ENCODE measurements at regions not wholly inside any gene's neighbourhood (a gene's known extent, or its start where the extent isn't known, plus 50 kb on each side); places are given as distances from the start of the nearest gene placed in this dataset.

GRCh38 chr2:151197184-151198108, 64.2 kb downstream of the RBM43 start:
- no peak for TF ChIP-seq FOXP2 (optimal IDR thresholded peaks at IDR 0.05; ENCODE audit: borderline replicate concordance, extremely low read depth, extremely low read length, insufficient read depth)
- TF ChIP-seq REST (IDR thresholded peaks at IDR 0.05; ENCODE audit: insufficient read depth in 1 of 2, low read depth in 2 of 2, low read length in 2 of 2) = no peak

GRCh38 chr2:151193576-151193975, 68.1 kb downstream of the RBM43 start:
- no peak for TF ChIP-seq SIN3A (IDR thresholded peaks at IDR 0.05; ENCODE audit: borderline replicate concordance, insufficient read depth, low read length)

GRCh38 chr2:151192681-151193080, 69.0 kb downstream of the RBM43 start:
- TF ChIP-seq TAF1 (IDR thresholded peaks at IDR 0.05; ENCODE audit: borderline replicate concordance, insufficient read depth, low read length) (no peak), FOXP2 (optimal IDR thresholded peaks at IDR 0.05; ENCODE audit: borderline replicate concordance, extremely low read depth, extremely low read length, insufficient read depth) (no peak), POLR2AphosphoS5 (IDR thresholded peaks at IDR 0.05; ENCODE audit: low read depth, low read length) (no peak), REST (IDR thresholded peaks at IDR 0.05; ENCODE audit: insufficient read depth in 1 of 2, low read depth in 2 of 2, low read length in 2 of 2) (no peak)

- TF ChIP-seq REST (IDR thresholded peaks at IDR 0.05; ENCODE audit: insufficient read depth in 1 of 2, low read depth in 2 of 2, low read length in 2 of 2) (no peak), FOXP2 (optimal IDR thresholded peaks at IDR 0.05; ENCODE audit: borderline replicate concordance, extremely low read depth, extremely low read length, insufficient read depth) (no peak), SIN3A (IDR thresholded peaks at IDR 0.05; ENCODE audit: borderline replicate concordance, insufficient read depth, low read length) (no peak), POLR2AphosphoS5 (IDR thresholded peaks at IDR 0.05; ENCODE audit: low read depth, low read length) (no peak), TAF1 (IDR thresholded peaks at IDR 0.05; ENCODE audit: borderline replicate concordance, insufficient read depth, low read length) (no peak)
These were observed 70.7 kb downstream of the RBM43 start for GRCh38 chr2:151191001-151191400.

GRCh38 chr2:151189125-151189524, 72.5 kb downstream of the RBM43 start:
- TF ChIP-seq SIN3A (IDR thresholded peaks at IDR 0.05; ENCODE audit: borderline replicate concordance, insufficient read depth, low read length) (no peak), REST (IDR thresholded peaks at IDR 0.05; ENCODE audit: insufficient read depth in 1 of 2, low read depth in 2 of 2, low read length in 2 of 2) (no peak), FOXP2 (optimal IDR thresholded peaks at IDR 0.05; ENCODE audit: borderline replicate concordance, extremely low read depth, extremely low read length, insufficient read depth) (no peak), POLR2AphosphoS5 (IDR thresholded peaks at IDR 0.05; ENCODE audit: low read depth, low read length) (no peak), TAF1 (IDR thresholded peaks at IDR 0.05; ENCODE audit: borderline replicate concordance, insufficient read depth, low read length) (no peak)

All from PFSK-1 (cell line).